ENCODE measurements at regions not wholly inside any gene's neighbourhood (a gene's known extent, or its start where the extent isn't known, plus 50 kb on each side); places are given as distances from the start of the nearest gene placed in this dataset.

- Histone ChIP-seq H3K9me3 (ENCODE audit: control insufficient read depth in 4 of 4, low read length in 3 of 4) (no peaks in the 10 kb centered on the region), H3K4me1 (ENCODE audit: control insufficient read depth in 4 of 4, insufficient read depth in 4 of 4, low read length in 3 of 4) (no peaks in the 10 kb centered on the region), H3K27me3 (ENCODE audit: control insufficient read depth in 4 of 4, insufficient read depth in 4 of 4, low read length in 3 of 4) (no peaks in the 10 kb centered on the region), H3K4me3 (ENCODE audit: low read depth in 1 of 3, low read length in 3 of 3) (no peak overlapping the region), H3K9ac (ENCODE audit: low read depth in 1 of 2, low read length in 2 of 2) (no peak overlapping the region), H3K36me3 (ENCODE audit: control insufficient read depth in 4 of 4, insufficient read depth in 3 of 4, low read depth in 1 of 4, low read length in 3 of 4) (no peaks in the 10 kb centered on the region), H3K27ac (ENCODE audit: low read depth in 1 of 2, low read length in 2 of 2) (no peak overlapping the region)
- no peak for DNase-seq (ENCODE audit: low spot score)
- TF ChIP-seq, protein P1, sequence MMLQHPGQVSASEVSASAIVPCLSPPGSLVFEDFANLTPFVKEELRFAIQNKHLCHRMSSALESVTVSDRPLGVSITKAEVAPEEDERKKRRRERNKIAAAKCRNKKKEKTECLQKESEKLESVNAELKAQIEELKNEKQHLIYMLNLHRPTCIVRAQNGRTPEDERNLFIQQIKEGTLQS (IDR thresholded peaks at IDR 0.05) = no peak
- TF ChIP-seq SP1 (IDR thresholded peaks at IDR 0.05) = no peak
- no peak for TF ChIP-seq CTCF (IDR thresholded peaks at IDR 0.05; ENCODE audit: low read depth, low read length, missing input control)
- no peak for TF ChIP-seq GABPA (IDR thresholded peaks at IDR 0.05 in 1 of 2, conservative IDR thresholded peaks at IDR 0.05 in 1 of 2)
- TF ChIP-seq HNF4A (conservative IDR thresholded peaks at IDR 0.05) = no peak
- TF ChIP-seq TAF1 (conservative IDR thresholded peaks at IDR 0.05) = no peak
- TF ChIP-seq FOXA2 (IDR thresholded peaks at IDR 0.05) = no peak
- no peak for TF ChIP-seq HNF4G (IDR thresholded peaks at IDR 0.05)
- no peak for TF ChIP-seq MAX (IDR thresholded peaks at IDR 0.05)
- no peak for TF ChIP-seq RAD21 (IDR thresholded peaks at IDR 0.05)
- TF ChIP-seq REST (IDR thresholded peaks at IDR 0.05) = no peak
- no peak for TF ChIP-seq RXRA (IDR thresholded peaks at IDR 0.05)
- no peak for TF ChIP-seq FOXA1 (IDR thresholded peaks at IDR 0.05)
- no peak for TF ChIP-seq JUND (IDR thresholded peaks at IDR 0.05)
Observed at GRCh38 chr4:163595580-163595979, 101.1 kb downstream of the TMA16 start.

GRCh38 chr4:163598028-163598427 is 103.5 kb downstream of the TMA16 start:
- 85% methylated on average over 4 of the region's 4 CpGs for WGBS
- Histone ChIP-seq H3K9me3 (ENCODE audit: control insufficient read depth in 4 of 4, low read length in 3 of 4) (no peaks in the 10 kb centered on the region), H3K4me1 (ENCODE audit: control insufficient read depth in 4 of 4, insufficient read depth in 4 of 4, low read length in 3 of 4) (no peaks in the 10 kb centered on the region), H3K4me3 (ENCODE audit: low read depth in 1 of 3, low read length in 3 of 3) (no peak overlapping the region), H3K27me3 (ENCODE audit: control insufficient read depth in 4 of 4, insufficient read depth in 4 of 4, low read length in 3 of 4) (no peaks in the 10 kb centered on the region), H3K36me3 (ENCODE audit: control insufficient read depth in 4 of 4, insufficient read depth in 3 of 4, low read depth in 1 of 4, low read length in 3 of 4) (no peaks in the 10 kb centered on the region), H3K9ac (ENCODE audit: low read depth in 1 of 2, low read length in 2 of 2) (no peak overlapping the region), H3K27ac (ENCODE audit: low read depth in 1 of 2, low read length in 2 of 2) (no peak overlapping the region)
- DNase-seq (ENCODE audit: low spot score) = no peak
- TF ChIP-seq MAX (IDR thresholded peaks at IDR 0.05) (no peak), YY1 (IDR thresholded peaks at IDR 0.05) (no peak), NR2F2 (IDR thresholded peaks at IDR 0.05) (no peak), CTCF (IDR thresholded peaks at IDR 0.05; ENCODE audit: low read depth, low read length, missing input control) (no peak), RAD21 (IDR thresholded peaks at IDR 0.05) (no peak), FOXA2 (IDR thresholded peaks at IDR 0.05) (no peak), EGR1 (IDR thresholded peaks at IDR 0.05; ENCODE audit: low read depth in 2 of 2) (no peak), SP1 (IDR thresholded peaks at IDR 0.05) (no peak), REST (IDR thresholded peaks at IDR 0.05) (no peak), RXRA (IDR thresholded peaks at IDR 0.05) (no peak)

All from liver (tissue), 8 donors.